Upper lobe of right lung (tissue), 1 donor: ENCODE measurements at regions not wholly inside any gene's neighbourhood (a gene's known extent, or its start where the extent isn't known, plus 50 kb on each side); places are given as distances from the start of the nearest gene placed in this dataset.

ENCODE experiments used
- ATAC-seq: fragments of 200-7000 bp; cut with Tn5 transposase; one replicate; pipeline ENCODE4 v1.9.1; 2020; ENCODE audit warnings: mild to moderate bottlenecking, moderate library complexity
- DNase-seq: peaks from one replicate; pipeline ENCODE4 v3.0.0-alpha.2; 2020
- H3K27ac ChIP-seq: fragments of 200-600 bp; one replicate; pipeline ENCODE4 v1.8.0; 2022
- H3K27me3 ChIP-seq: fragments of 200-600 bp; one replicate; pipeline ENCODE4 v1.8.0; 2022; ENCODE audit warnings: mild to moderate bottlenecking
- H3K36me3 ChIP-seq: fragments of 200-600 bp; one replicate; pipeline ENCODE4 v1.8.0; 2022
- H3K4me1 ChIP-seq: fragments of 200-600 bp; one replicate; pipeline ENCODE4 v1.8.0; 2022
- H3K4me3 ChIP-seq: fragments of 200-600 bp; one replicate; pipeline ENCODE4 v1.8.0; 2022; ENCODE audit warnings: mild to moderate bottlenecking
- H3K9me3 ChIP-seq: fragments of 200-600 bp; one replicate; pipeline ENCODE4 v1.8.0; 2022
- CTCF ChIP-seq: fragments of 200-600 bp; IDR thresholded peaks from one replicate; pipeline ENCODE4 v1.8.0; 2022; ENCODE audit warnings: antibody characterized with exemption
- intact Hi-C: fragments of 100-400 bp; cut with DNase I; formaldehyde crosslinking; loops from one replicate; pipeline ENCODE4 v1.11.0; 2022
- donor health status: DM: no; HTN: yes; CAD: no; lungs with severe emphysema.

GRCh38 chr2:19456705-19457309 is 98.4 kb upstream of the OSR1 start:
- DNase-seq: no peak
- H3K27me3 ChIP-seq: no peaks in the 10 kb centered on the region
- ATAC-seq: no peak
- H3K27ac ChIP-seq: no peak overlapping the region
- no peaks in the 10 kb centered on the region for H3K4me1 ChIP-seq
- no peak for TF ChIP-seq CTCF
- H3K9me3 ChIP-seq: peaks cover 10% of the 10 kb centered on the region
- H3K36me3 ChIP-seq: no peaks in the 10 kb centered on the region
- no peak overlapping the region for H3K4me3 ChIP-seq
- intact Hi-C loops: no loop called here

GRCh38 chr2:19454125-19454524 is 95.7 kb upstream of the OSR1 start:
- no peaks in the 10 kb centered on the region for H3K36me3 ChIP-seq
- no peaks in the 10 kb centered on the region for H3K4me1 ChIP-seq
- intact Hi-C loops: no loop called here
- H3K4me3 ChIP-seq: no peak overlapping the region
- TF ChIP-seq CTCF: no peak
- no peak for DNase-seq
- no peak overlapping the region for H3K27ac ChIP-seq
- no peaks in the 10 kb centered on the region for H3K27me3 ChIP-seq
- H3K9me3 ChIP-seq: peaks cover 10% of the 10 kb centered on the region
- no peak for ATAC-seq

- Histone ChIP-seq H3K36me3 (no peaks in the 10 kb centered on the region), H3K27me3 (no peaks in the 10 kb centered on the region), H3K27ac (no peak overlapping the region), H3K4me3 (no peak overlapping the region), H3K4me1 (no peaks in the 10 kb centered on the region), H3K9me3 (no peaks in the 10 kb centered on the region)
- TF ChIP-seq CTCF: no peak
- intact Hi-C loops: no loop called here
- ATAC-seq: no peak
- no peak for DNase-seq
Observed at GRCh38 chr2:19442731-19443130, 84.3 kb upstream of the OSR1 start.

- Histone ChIP-seq H3K36me3 (no peaks in the 10 kb centered on the region), H3K4me1 (no peaks in the 10 kb centered on the region), H3K9me3 (no peaks in the 10 kb centered on the region), H3K4me3 (no peak overlapping the region), H3K27ac (no peak overlapping the region), H3K27me3 (no peaks in the 10 kb centered on the region)
- DNase-seq (no peak), ATAC-seq (no peak)
- no peak for TF ChIP-seq CTCF
- intact Hi-C loops: no loop called here
Observed at GRCh38 chr2:19439081-19439480, 80.7 kb upstream of the OSR1 start.

- Histone ChIP-seq H3K4me3 (no peak overlapping the region), H3K4me1 (no peaks in the 10 kb centered on the region), H3K27ac (no peak overlapping the region), H3K9me3 (no peaks in the 10 kb centered on the region), H3K36me3 (no peaks in the 10 kb centered on the region), H3K27me3 (no peaks in the 10 kb centered on the region)
- ATAC-seq (no peak), DNase-seq (no peak)
- intact Hi-C loops: no loop called here
- no peak for TF ChIP-seq CTCF
Observed at GRCh38 chr2:19435815-19436214, 77.4 kb upstream of the OSR1 start.

GRCh38 chr2:19434413-19434812 is 76.0 kb upstream of the OSR1 start:
- Histone ChIP-seq H3K36me3 (no peaks in the 10 kb centered on the region), H3K27me3 (no peaks in the 10 kb centered on the region), H3K9me3 (no peaks in the 10 kb centered on the region), H3K4me3 (no peak overlapping the region), H3K27ac (no peak overlapping the region), H3K4me1 (no peaks in the 10 kb centered on the region)
- no peak for TF ChIP-seq CTCF
- ATAC-seq (no peak), DNase-seq (no peak)
- intact Hi-C loops: no loop called here
